NB4 (cell line): ENCODE measurements at regions not wholly inside any gene's neighbourhood (a gene's known extent, or its start where the extent isn't known, plus 50 kb on each side); places are given as distances from the start of the nearest gene placed in this dataset.

Experiments used
- DNase-seq: peaks from one replicate; pipeline ENCODE4 v3.0.0; 2010; ENCODE audit warnings: low read depth
- H3K4me3 ChIP-seq: one replicate; pipeline ENCODE4 v1.5.1; 2011; ENCODE audit warnings: mild to moderate bottlenecking, low read depth, low read length, moderate library complexity
- CTCF ChIP-seq: IDR thresholded peaks from one replicate; pipeline ENCODE4 v1.5.1; 2012; ENCODE audit warnings: low read depth, low read length
- MAX ChIP-seq: IDR thresholded peaks from 2 replicates; pipeline ENCODE4 v1.6.1; 2011; ENCODE audit warnings: low read depth, low read length
- MYC ChIP-seq: IDR thresholded peaks from 2 replicates; pipeline ENCODE4 v1.6.1; 2011; ENCODE audit warnings: low read depth, low read length
- POLR2A ChIP-seq: IDR thresholded peaks from 2 replicates; pipeline ENCODE4 v1.6.1; 2011; ENCODE audit warnings: mild to moderate bottlenecking; ENCODE audit not compliant: insufficient read length; ENCODE audit errors: extremely low read depth

GRCh38 chrX:80266979-80267378 is 153.3 kb upstream of the TENT5D start:
- TF ChIP-seq MAX (no peak), POLR2A (no peak), CTCF (no peak), MYC (no peak)
- DNase-seq, result no peak
- H3K4me3 ChIP-seq, result no peak overlapping the region

- DNase-seq, result no peak
- no peak for TF ChIP-seq MAX
- no peak for TF ChIP-seq POLR2A
- TF ChIP-seq MYC, result no peak
- TF ChIP-seq CTCF, result no peak
- H3K4me3 ChIP-seq, result no peak overlapping the region
Observed at GRCh38 chrX:80267790-80268189, 152.5 kb upstream of the TENT5D start.

- no peak for DNase-seq
- TF ChIP-seq POLR2A, result no peak
- no peak for TF ChIP-seq MAX
- TF ChIP-seq CTCF, result no peak
- no peak for TF ChIP-seq MYC
- no peak overlapping the region for H3K4me3 ChIP-seq
Observed at GRCh38 chrX:80282535-80282934, 137.7 kb upstream of the TENT5D start.

GRCh38 chrX:80285131-80285773 is 135.0 kb upstream of the TENT5D start:
- no peak overlapping the region for H3K4me3 ChIP-seq
- TF ChIP-seq MYC (no peak), CTCF (peak; percentile 38)
- DNase-seq, result peak; percentile 32

- TF ChIP-seq MAX (no peak), CTCF (no peak), POLR2A (no peak), MYC (no peak)
- H3K4me3 ChIP-seq, result no peak overlapping the region
- no peak for DNase-seq
Observed at GRCh38 chrX:80290834-80291233, 129.4 kb upstream of the TENT5D start.

- no peak overlapping the region for H3K4me3 ChIP-seq
- DNase-seq, result no peak
- TF ChIP-seq CTCF (no peak), MAX (no peak), MYC (no peak), POLR2A (no peak)
Observed at GRCh38 chrX:80293354-80293753, 126.9 kb upstream of the TENT5D start.
